Fibroblast of the conjunctiva (primary cell): ENCODE measurements at regions not wholly inside any gene's neighbourhood (a gene's known extent, or its start where the extent isn't known, plus 50 kb on each side); places are given as distances from the start of the nearest gene placed in this dataset.
A peak's percentile ranks its signal among the peaks of the same experiment; 100 is the strongest.

Experiments used
- DNase-seq: peaks from one replicate; pipeline ENCODE4 v3.0.0-alpha.2; 2010; ENCODE audit warnings: low read depth

DNA sequence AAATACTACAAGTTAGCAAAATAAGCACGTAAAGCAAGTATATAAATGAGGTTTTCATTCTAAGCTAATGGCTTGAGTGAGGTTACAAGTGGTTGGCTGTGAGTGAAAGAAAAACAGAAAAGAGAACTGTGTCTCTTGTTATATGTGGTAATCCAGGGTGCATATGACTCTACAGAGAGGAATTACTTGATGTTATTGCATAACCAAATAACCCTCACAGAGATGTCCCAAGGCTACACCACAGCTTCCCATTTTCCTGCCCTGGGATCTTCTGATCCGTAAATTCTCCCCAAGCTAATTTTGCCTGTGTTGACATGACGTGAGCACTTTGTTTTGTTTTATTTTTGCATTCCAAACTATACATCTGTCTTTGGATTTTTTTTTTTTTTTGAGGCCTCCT is 470.0 kb upstream of the INTU start:
- peak; percentile 56 for DNase-seq

DNA sequence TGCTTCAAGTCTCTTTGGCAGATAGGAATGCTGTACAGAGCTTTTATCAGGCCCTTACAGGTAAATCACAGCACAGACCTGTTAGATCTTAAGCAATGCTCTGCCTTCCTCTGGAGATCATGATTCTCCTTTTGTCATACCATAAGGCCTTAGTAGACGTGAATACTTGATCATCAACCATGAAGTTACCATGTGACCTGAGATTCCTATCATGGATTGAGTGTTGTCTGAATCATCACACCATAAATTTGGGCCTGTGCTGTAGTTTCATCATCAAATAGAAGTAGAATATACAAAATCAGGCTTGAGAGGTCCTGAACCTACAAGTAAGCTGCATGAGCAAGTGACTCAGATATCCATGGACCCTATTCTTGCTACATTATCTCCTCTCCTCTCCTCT is 466.8 kb upstream of the INTU start:
- DNase-seq: no peak

DNA sequence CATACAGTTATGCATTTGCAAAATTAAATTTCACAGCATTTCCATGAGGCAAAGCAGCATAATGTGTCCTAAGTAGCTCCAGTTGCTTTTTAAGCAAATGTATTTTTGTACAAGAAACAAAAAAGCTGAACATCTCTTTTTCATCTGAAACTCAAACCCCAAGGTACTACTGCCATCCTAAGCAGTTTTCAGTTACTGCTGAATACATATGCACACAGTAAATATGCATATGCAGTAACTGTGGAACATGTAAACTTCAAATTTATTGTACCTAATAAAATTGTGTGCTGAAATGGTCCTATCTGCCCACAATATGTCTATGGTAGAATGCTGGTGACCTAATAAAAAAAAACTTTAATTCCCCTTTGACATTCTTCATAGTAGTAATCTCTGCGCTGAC is 458.6 kb upstream of the INTU start:
- DNase-seq: no peak

GRCh38 chr4:127174616-127175015 is 458.1 kb upstream of the INTU start:
- DNase-seq: no peak

- DNase-seq: no peak
Measured at GRCh38 chr4:127179256-127180087, 453.3 kb upstream of the INTU start.

- no peak for DNase-seq
Measured at GRCh38 chr4:127181001-127181400, 451.8 kb upstream of the INTU start.

DNA sequence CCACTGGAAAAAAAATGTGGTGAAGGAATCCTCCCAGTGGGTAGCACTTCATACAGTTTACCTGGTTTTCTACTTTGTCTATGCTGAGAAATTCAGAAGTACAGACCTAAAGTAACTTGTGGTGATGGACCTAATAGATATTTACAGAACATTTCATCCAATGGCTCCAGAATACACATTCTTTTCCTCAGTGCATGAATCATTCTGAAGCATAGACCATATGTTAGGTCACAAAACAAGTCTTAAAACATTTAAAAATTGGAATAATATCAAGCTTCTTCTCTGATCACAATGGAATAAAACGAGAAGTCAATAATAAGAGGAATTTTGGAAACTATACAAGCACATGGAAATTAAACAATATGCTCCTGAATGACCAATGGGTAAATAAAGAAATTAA is 450.1 kb upstream of the INTU start:
- DNase-seq: no peak

DNA sequence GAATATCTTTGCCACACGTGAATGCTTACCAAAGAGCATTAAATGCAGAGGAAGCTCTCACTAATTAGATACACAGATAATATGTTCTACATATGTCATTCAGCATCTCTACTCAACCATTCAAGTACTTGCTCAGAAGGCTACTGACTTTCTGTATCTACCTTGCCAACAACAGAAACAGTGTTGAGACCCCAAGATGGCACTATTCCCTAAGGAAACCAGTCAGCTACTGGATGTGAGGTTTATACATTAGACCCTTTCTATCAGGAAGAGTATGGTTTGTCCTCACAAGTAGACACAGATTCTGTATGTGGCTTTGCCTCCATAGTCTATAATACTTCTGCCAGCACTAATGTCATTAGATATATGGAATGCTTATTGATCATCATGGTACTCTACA is 443.9 kb upstream of the INTU start:
- DNase-seq: peak; percentile 20

DNA sequence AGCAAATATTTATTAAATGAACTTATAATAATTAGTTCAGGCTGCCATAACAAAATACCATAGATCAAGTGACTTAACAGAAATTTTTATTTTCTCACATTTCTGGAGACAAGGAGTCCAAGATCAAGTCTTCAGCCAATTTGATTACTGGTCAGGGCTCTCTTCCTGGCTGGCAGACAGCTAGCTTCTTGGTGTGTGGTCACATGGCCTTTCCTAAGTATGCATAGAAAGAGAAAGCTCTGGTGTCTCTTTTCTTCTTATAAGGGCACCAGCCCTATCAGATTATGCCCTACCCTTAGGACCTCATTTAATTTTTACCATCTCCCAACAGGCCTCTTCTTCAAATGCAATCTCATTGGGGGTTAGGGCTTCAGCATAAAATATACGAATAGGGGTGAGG is 438.5 kb upstream of the INTU start:
- no peak for DNase-seq

- no peak for DNase-seq
Measured at GRCh38 chr4:127196655-127197352, 436.0 kb upstream of the INTU start.

DNA sequence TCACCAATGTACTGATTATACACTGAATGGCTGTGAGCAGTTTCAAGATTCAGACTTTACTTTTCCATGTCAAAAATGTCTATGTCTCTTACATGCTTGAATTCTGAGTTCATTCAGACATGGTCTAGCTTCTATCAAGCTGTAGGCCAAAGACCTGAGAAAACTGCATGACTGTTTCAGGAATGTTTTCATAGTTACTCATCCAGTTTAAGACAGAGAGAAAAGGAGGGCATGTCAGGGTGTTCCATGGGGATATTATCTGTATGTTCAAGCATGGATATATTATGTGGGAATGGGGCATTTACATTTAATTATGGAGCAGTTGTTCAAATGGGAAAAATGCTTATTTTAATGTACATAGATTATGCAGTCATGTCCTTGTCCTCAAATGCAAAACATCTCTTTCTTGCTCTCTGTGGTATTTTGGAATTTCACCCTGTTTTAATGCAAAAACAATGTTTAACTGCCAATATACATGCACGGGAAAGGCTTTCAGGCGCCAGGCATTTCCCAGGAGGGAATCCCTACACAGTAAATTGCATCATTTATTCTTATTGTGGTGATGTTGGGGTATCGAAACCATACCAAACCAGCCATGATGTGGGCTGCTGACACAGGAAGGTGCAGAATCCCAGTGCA is 429.1 kb upstream of the INTU start:
- peak; percentile 41 for DNase-seq

DNA sequence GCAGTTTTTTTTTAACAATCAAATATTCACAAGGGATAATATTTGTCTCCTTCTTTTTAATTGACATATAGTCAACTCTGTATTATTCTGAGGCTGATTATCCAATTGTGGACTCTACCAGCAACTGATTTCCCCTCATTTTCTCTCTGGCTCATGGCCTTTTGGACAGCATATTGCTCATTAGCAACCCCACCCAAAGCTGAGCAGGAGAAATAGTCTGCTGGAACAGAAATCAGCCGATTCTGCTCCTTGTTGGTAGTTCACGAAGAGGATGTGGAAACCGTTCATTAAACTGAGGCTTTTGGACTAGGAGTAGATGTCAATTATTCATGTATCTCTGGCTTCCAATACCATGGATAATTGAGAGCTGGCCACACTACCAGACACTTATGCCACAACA is 428.4 kb upstream of the INTU start:
- no peak for DNase-seq

DNA sequence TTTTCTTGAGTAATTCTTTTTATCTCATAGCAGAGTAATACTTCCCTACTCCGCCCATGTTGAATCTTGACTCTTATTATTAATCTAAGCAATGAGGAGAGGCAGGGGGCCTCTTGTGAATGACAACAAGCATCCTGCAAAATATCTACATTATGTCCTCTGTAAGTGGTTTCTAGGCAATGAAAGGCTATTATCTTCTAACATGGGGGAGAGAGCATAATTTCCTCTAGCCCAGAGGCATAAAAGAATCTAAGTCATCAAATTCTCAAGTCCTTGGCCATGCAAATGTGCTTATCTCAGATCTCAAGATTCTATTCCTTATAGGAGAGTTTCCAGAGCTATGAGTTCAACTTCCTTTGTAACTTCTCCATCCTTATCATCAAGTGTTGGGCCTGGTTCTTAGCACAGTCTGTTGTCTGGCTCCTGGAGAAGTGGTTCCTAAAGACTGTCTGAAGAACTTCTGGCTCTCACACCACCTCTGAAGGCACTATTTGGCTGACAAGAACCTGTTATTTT is 423.1 kb upstream of the INTU start:
- no peak for DNase-seq

DNA sequence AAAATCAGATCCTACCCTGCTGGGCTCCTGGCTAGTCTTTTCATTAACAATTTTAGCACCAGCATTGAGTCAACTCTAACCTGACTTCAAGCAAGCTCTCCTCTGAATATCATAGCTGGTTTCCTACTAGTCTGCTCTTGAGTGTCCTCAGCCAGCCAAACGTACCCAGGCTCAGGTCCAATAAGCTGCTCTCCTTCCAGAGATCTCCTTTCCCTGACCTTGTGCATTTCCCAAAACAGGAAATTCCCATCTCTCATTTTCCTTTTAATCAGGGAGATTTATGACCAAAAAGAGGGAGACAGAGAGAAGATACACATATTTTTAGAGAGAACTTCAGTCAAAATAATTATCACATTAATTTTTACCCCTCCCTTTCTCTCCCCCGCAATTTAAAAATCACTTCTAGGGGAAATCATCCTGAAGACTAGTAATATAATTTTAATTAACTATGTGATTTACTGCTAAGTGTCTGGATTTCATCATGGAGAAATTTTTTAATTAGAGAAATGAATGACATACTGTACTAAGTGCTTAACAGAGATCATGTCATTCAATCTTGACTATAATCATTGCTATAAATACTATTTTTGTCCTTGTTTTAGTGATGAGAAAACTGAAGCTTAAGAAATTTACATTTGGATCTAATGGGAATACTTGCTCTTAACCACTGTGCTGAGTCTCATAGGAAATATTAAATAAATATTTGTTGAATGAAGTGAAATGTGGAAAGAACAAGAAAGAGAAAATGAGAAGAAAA is 421.7 kb upstream of the INTU start:
- DNase-seq: no peak

DNA sequence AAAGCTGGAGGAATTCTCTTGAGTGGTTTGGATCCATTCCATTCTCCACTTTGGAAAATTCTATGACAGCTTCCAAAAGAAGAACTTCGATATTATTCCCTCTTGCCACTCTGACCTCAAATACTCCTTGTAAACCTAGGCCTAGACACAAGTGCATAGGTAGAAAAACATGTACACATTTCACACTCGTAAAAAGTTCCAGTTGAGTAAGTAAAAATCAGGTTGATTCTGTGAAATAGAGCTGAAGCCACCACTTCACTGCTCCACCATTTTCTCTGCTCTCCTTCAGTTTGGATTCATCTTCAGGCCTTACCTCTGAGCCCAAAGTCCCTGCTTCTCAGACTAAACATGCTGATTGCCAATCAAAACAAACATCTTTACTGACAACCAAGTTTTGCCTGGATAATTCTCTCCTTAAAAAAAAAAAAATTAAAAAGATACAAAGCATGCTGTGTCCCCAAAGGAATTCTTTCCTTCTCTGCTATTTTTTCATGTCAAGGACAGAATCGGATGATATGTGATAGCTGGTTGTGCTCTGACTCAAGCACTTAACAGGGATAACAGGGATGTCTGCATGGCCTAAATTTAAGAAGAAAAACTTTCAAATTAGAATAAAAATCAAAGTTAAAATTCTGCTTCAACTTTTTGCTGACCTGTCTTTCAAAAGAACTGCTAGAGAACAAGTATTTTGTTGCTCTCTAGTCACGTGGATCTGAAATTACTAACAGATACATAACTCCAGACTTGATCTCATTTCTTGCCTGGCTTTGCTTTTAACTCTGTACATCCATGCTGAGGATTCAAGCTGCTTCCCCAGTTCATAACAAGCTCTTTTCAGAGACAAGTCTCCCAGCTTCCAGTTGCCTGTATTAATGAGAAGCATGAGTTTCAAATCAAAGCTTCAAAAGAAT is 420.9 kb upstream of the INTU start:
- no peak for DNase-seq

DNA sequence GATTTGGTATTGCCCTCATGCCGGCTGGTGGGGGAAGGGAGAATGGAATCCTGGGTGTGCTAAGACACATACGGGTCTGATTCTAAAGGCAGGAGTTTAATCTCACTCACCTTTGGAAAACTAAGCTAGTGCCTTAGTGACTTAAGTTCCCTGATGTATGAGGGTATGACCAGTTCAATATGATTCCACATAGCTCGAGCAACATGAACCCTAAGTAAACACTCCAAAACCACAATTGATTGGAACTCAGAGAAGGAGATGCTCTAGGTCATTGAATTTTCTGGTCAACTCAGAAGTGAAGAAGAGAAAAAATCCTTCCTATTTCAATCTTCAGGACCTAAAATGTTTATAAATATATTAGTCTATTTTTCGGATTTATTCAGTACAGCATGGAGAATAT is 420.1 kb upstream of the INTU start:
- no peak for DNase-seq

DNA sequence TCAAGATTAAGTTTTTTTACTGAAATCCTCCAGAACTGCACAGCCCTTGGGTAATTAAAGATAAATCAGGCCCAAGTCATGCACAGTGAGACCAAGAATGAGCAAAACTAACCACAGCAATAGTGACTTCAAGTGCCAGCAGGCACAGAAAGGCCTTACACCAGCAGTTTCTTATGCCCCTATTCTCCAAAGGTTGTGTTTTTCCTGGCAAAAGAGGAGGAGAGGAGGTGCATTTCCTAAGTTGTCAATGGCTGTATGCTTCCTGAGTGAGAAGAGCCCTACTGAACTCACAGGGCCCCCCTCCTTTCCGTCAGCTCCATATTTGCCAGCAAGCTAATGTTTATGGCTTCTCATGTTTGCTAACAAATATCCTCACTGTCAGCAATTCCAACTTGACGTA is 418.7 kb upstream of the INTU start:
- DNase-seq: no peak

DNA sequence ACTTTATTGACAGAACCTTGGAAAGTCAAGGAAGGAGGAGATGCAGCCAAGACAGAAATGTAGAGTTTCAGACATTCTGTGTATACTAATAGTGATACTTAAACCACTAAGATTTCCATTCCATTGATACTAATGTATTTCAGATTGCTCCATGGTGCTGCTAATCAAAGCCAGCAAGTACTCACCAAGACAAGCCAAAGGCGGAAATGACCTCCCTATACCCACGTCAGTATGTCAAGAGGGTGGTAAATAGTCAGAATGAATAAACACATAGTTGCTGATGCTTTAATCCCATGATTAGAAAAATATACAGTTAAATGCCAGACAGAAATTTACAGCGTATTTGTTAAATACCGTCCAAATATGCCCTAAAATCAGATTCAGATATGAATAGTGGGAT is 417.8 kb upstream of the INTU start:
- no peak for DNase-seq

GRCh38 chr4:127217586-127218229 is 415.0 kb upstream of the INTU start:
- DNase-seq: no peak

DNA sequence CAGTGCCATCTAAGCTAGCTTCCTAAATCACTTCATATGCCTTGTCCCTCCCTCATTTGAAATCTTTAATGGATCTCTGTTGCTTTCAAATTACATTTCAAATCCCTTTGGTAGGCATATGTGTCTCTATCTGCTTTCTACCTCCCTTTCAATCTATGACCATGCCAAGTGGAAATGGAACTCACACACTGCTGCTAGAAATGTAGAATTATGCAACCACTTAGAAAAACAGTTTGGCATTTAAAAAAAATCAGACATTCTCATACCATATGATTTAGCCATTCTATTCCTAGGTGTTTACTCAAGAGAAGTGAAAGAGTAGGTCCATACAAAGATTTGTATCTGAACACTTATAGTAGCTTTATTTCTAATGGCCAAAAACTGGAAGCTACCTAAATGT is 413.5 kb upstream of the INTU start:
- DNase-seq: no peak

GRCh38 chr4:127224556-127224955 is 408.2 kb upstream of the INTU start:
- no peak for DNase-seq
